ENCODE measurements at regions not wholly inside any gene's neighbourhood (a gene's known extent, or its start where the extent isn't known, plus 50 kb on each side); places are given as distances from the start of the nearest gene placed in this dataset.

DNA sequence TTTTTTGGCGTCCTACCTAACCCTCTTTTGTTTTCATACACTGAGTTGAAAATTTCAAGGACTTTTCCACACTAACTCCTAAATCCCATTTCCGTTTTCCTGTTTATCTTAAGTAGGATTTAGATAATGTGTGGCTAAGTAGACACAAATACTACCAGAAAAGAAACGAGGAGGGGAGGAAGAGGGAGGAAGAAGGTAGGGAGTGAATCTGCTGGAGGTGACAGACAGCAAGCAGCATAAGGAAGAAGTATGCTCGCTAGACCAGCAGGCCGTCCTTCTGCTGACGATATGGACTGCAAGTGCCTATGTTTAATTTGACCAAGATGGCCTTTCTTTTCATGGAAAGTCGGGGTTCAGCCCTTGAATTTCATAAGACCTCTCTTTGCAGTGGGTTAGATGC, 256.9 kb upstream of the RAB4A start:
- TF ChIP-seq, protein P1, sequence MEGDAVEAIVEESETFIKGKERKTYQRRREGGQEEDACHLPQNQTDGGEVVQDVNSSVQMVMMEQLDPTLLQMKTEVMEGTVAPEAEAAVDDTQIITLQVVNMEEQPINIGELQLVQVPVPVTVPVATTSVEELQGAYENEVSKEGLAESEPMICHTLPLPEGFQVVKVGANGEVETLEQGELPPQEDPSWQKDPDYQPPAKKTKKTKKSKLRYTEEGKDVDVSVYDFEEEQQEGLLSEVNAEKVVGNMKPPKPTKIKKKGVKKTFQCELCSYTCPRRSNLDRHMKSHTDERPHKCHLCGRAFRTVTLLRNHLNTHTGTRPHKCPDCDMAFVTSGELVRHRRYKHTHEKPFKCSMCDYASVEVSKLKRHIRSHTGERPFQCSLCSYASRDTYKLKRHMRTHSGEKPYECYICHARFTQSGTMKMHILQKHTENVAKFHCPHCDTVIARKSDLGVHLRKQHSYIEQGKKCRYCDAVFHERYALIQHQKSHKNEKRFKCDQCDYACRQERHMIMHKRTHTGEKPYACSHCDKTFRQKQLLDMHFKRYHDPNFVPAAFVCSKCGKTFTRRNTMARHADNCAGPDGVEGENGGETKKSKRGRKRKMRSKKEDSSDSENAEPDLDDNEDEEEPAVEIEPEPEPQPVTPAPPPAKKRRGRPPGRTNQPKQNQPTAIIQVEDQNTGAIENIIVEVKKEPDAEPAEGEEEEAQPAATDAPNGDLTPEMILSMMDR (conservative IDR thresholded peaks at IDR 0.05; ENCODE audit: low read depth, low read length) = no peak
- TF ChIP-seq EZH2 (IDR thresholded peaks at IDR 0.05; ENCODE audit: borderline replicate concordance, low read depth, low read length, poor library complexity, severe bottlenecking) = no peak
